NCI-H1694 treated with DMSO at 0.1 percent for 48 hours (cell line): ENCODE measurements at regions not wholly inside any gene's neighbourhood (a gene's known extent, or its start where the extent isn't known, plus 50 kb on each side); places are given as distances from the start of the nearest gene placed in this dataset.

Experiments
- DNase-seq: peaks from one replicate; lab custom pipeline; 2025; lab: John Stamatoyannopoulos, UW

DNA sequence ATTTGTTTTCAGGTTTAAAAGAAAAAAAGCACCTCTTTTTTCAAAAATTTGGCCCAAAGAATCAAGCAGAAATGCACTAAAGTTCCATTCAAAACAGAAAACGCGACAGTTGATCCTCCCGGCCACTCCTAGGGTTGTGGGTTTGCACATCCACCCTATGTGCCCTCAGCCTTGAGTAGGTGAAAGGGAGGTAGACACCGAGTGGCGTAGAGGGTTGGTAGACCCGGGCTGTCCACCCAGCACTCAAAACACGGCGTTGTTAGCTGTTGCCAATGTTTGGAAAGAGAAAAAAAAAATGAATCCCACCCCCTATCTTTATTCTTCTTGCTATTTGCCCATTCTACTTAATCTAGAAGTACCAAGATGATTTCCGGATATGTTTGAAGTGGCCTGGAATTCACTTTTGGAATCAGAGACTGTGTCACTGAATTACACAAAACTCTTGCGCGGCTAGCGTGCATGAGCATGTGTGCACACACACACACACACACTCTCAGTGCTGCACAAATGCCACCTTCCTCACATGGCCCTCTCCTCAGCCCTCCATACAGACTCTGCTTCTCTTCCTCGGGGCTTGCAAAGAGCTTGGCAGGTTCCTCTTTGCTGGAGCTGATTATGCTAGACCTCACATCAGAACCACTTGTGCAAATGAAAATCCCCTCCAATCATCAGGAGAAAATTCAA, 110.2 kb upstream of the HAND1 start:
- no peak for DNase-seq

- DNase-seq: peak; percentile 12
Measured at GRCh38 chr5:154587123-154588026, 109.3 kb upstream of the HAND1 start.

DNA sequence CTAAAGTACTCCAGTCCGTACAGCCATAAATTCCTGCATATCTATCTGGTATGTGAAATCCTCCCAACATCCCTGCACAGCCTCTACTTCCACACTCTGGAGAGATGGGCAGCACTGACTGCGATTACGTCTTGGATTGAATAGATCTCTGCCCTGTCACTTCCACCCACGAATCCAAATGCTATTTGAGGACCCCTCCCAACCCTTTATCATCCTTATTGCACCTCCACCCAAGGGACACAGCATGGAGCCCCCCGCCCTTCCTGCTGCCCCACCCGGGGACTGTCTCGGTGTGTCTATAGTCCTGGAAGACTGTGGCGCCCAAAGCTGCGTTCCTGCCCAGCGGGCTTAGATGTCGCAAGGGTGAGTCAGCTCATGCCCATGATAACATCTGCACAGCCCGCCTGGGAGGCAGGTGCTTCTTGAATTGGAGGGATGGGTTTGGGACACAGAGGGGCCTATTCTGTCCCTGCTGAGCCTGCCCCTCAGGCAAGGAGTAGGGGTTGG, 105.7 kb upstream of the HAND1 start:
- DNase-seq: no peak

DNA sequence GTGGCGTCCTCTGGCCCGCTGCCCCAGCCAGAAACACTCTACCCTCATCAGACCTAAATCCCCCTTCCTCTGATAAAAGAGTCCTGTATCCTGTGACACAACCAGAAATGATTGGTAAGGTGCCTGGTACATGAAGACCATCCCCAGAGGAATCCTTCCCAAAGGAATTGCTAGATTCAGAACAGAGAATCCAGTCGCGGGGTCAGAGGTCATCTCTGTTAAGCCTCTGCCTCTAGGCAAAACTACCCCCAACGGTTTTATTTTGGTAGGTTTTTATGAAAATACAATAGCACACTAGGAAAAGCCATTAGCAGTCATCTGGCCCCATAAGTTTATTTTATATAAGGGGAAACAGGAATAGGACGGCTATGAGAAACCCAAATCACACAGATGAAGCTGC, 102.4 kb upstream of the HAND1 start:
- DNase-seq: no peak

DNA sequence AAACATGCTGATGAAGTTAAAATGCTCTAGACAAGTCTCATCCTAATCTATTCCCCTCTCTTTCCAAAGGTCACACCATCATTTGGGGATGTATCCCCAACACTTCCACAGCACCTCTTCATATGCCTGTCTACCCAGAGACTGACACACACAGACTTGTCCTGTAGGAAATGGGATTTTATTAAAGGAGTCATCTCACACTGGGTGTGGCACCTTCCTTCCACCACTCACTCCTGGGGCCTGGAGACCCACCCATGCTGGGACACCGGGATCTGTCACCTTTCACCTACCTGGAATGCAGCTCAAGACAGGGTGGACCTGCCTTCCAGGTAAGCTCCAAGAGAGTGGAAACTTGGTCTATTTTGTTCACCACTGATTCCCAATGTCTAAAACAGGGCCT, 99.4 kb upstream of the HAND1 start:
- no peak for DNase-seq

GRCh38 chr5:154576429-154576806, 98.4 kb upstream of the HAND1 start:
- no peak for DNase-seq

GRCh38 chr5:154575546-154576428, 97.8 kb upstream of the HAND1 start:
- peak; percentile 32 for DNase-seq

DNA sequence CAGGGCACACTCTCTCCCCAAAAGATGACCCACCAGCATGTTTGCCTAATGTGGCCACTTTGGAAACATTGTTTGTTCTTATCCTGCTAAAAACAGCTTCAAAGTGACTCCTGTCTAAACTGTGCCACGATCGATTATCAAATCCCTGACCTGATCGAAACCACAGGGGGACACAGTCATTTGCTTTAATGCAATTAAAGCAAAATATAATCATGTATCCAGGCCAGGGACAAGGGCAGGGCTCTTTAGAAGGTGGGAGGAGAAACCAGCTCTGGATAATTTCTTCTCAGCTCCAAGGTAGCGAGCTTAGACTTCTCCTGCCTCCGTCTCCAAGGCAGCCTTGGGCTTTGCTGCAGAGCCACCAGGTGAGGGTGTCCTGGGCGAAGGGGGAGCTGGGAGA, 95.0 kb upstream of the HAND1 start:
- DNase-seq: no peak

- no peak for DNase-seq
Measured at GRCh38 chr5:154571325-154572035, 93.5 kb upstream of the HAND1 start.

- no peak for DNase-seq
Measured at GRCh38 chr5:154570572-154571324, 92.7 kb upstream of the HAND1 start.

DNA sequence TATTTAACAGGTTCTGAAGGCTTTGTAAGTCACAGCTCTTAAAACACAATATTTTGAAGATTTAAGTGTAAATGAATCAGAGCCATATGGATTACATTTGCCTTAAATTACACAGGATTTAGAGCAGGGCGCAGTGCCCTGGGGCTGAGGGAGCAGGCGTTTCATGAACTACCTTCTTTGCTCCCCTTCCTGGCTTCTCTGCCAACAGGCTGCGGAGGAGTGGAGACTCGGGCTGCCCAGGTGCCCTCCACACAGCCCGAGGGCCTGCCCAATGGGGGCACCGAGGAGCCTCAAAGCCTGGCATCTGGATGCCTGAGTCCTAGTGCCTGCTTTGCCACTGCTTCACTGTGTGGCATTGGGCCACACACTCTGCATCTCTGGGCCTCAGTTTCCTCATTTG, 90.6 kb upstream of the HAND1 start:
- DNase-seq: no peak

DNA sequence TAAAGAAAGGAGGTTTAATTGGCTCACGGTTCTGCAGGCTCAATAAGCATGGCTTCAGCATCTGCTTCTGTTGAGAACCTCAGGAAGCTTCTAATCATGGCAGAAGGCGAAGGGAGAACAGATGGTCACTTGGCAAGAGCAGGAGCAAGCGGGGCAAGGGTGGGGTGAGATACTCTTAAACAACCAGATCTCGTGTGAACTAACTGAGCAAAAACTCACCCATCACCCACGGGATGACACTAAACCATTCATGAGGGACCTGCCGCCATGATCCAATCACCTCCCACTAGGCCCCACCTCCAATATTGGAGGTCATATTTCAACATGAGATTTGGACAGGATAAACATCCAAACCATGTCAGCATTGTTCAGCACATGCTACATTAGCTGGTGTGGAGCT, 89.1 kb upstream of the HAND1 start:
- DNase-seq: no peak

DNA sequence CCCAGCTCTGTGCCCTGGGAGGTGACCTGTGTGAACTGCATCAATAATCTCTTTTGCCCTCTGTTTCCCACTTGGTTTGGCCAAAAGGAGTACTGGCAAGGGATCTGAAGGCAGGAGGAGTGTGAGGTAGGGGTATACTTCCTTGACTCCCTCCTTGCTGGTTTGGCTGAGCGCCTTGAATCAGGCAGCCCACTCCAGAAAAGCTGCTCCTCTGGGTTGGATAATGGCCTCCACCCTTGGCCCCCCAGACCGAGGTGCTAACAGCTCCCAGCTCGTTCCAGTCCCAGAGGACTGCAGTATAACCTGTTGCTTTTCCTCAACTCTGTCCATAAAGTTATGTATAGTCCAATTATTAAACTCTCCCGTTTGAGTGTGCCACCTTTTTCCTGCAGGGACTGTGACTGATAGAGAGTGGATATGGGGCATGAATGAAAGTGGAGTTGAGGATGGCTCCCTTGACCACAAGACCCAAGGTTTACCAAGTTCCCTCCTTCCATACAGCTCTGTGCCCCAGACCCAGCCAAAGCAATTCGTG, 88.2 kb upstream of the HAND1 start:
- no peak for DNase-seq

- no peak for DNase-seq
Measured at GRCh38 chr5:154565123-154565522, 87.1 kb upstream of the HAND1 start.

DNA sequence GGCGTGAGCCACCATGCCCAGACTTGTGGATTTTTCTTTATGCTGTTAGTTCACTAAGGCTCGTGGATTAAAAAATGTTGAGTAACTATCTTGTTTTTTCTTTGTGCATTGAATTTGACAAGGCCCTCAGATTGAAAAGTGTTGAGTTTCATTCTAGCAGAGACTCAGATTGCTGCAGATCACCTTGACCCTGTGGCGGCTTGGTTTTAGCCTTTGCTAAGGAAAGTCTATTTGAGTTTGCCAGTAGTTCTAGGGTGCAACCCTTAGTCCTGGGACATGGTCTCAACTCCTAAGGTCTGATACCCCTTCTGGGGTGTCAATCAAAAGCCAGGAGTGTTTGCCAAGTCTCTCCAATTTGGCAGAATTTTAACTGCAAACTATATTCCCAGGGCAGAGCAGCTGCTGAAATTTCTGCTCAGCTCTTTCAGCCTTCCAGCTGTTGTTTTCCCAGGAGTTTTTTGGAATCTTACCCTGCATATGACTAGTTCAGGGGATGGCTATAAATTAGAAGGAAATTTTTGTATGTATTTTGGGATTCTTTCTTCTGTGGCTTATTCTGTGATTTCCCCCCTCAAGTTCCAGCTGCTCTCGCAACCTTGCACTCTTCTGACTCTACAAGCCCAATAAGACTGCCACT, 84.3 kb upstream of the HAND1 start:
- DNase-seq: no peak

DNA sequence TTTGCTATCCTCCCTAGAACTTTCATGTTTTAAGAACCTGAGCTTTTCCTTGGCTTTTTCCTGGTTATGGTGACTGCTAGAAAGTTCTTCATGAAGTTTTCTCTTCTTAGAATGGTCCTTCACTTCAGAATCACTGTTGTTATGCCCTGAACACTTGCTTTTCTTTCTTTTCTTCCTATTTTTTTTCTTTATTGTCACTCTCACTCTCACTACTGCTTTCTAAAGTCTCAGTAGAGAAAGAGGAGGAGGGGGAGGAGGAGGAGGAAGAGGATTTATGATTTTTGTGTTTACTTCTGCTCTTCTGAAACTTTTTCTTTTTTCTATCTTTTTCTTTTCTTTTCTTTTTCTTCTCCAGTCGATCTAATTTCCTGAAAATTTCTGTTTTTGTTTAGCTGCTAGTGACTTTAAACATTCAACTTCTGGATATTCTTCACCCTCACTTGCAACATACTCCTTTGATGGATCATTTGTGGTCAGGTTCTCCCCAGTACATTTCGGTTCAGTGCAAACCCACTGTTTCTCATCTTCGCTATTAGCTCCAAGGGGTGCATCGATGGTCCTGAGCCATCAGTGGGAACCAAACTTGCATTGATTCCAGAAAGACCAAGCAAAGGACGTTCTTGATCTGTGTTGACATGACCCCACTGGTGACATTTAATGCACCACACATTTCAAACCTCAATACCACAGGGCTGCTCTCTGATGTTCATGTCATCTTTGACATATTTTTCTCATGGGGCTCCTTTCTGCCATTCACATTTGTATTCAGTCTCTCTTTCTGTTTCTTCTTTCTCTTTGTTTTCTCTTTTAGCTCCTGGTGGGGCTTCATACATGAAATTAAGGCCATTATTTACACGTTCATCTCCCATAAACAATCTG, 81.6 kb upstream of the HAND1 start:
- DNase-seq: no peak

DNA sequence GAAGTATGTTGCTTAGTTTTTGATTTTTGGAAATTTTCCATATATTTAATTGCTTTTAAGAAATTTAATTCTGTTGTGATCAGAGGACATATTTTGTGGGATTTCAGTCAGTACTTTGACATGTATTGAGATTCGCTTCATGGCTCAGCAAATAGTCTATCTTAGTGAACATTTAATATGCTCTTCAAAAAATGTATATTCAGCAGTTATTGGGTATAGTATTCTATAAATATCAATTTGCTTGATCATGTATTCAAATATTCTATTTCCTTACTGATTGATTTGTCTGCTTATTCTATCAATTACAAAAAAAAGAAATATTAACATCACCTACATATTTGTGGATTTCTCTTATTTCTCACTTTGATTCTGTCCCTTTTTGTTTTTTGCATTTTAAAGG, 79.5 kb upstream of the HAND1 start:
- DNase-seq: no peak

- no peak for DNase-seq
Measured at GRCh38 chr5:154547551-154547950, 69.5 kb upstream of the HAND1 start.

GRCh38 chr5:154546719-154547118, 68.7 kb upstream of the HAND1 start:
- no peak for DNase-seq
